ENCODE measurements at regions not wholly inside any gene's neighbourhood (a gene's known extent, or its start where the extent isn't known, plus 50 kb on each side); places are given as distances from the start of the nearest gene placed in this dataset.

GRCh38 chr3:109678600-109678999 is 341.3 kb upstream of the DPPA4 start:
- Mint-ChIP-seq H3K27ac (no peak overlapping the region), H3K4me1 (no peaks in the 10 kb centered on the region), H3K27me3 (ENCODE audit: low read depth in 2 of 2) (no peaks in the 10 kb centered on the region), H3K36me3 (no peaks in the 10 kb centered on the region), H3K4me3 (no peak overlapping the region), H3K9me3 (peaks cover 2% of the 10 kb centered on the region in 2 donors)
- ATAC-seq (no peak), DNase-seq (no peak)
- no peak for TF ChIP-seq CTCF (IDR thresholded peaks at IDR 0.05)
- no peaks in the 10 kb centered on the region for H3K9me3 ChIP-seq (ENCODE audit: control insufficient read depth, insufficient read depth, low read length)
- H3K4me1 ChIP-seq (ENCODE audit: control insufficient read depth, insufficient read depth, low read length), result no peaks in the 10 kb centered on the region
- intact Hi-C loops (cut with micrococcal nuclease), result no loop called here
- H3K36me3 ChIP-seq (ENCODE audit: control insufficient read depth, insufficient read depth, low read length), result no peaks in the 10 kb centered on the region
- H3K4me3 ChIP-seq (ENCODE audit: low read length), result no peak overlapping the region
- no peak overlapping the region for H3K27ac ChIP-seq (ENCODE audit: low read length)
- no peaks in the 10 kb centered on the region for H3K27me3 ChIP-seq (ENCODE audit: control insufficient read depth, insufficient read depth, low read length)

GRCh38 chr3:109679664-109680063 is 342.3 kb upstream of the DPPA4 start:
- ATAC-seq (no peak), DNase-seq (no peak)
- no peaks in the 10 kb centered on the region for H3K4me1 ChIP-seq (ENCODE audit: control insufficient read depth, insufficient read depth, low read length)
- Mint-ChIP-seq H3K27me3 (ENCODE audit: low read depth in 2 of 2) (no peaks in the 10 kb centered on the region), H3K4me3 (no peak overlapping the region), H3K4me1 (no peaks in the 10 kb centered on the region), H3K9me3 (peaks cover 2% of the 10 kb centered on the region in 2 donors), H3K36me3 (no peaks in the 10 kb centered on the region), H3K27ac (no peak overlapping the region)
- no peaks in the 10 kb centered on the region for H3K27me3 ChIP-seq (ENCODE audit: control insufficient read depth, insufficient read depth, low read length)
- no peaks in the 10 kb centered on the region for H3K9me3 ChIP-seq (ENCODE audit: control insufficient read depth, insufficient read depth, low read length)
- TF ChIP-seq CTCF (IDR thresholded peaks at IDR 0.05), result no peak
- no peak overlapping the region for H3K27ac ChIP-seq (ENCODE audit: low read length)
- H3K4me3 ChIP-seq (ENCODE audit: low read length), result no peak overlapping the region
- intact Hi-C loops (cut with micrococcal nuclease), result no loop called here
- WGBS (ENCODE audit: insufficient coverage), result 81% methylated on average over 3 of the region's 4 CpGs
- no peaks in the 10 kb centered on the region for H3K36me3 ChIP-seq (ENCODE audit: control insufficient read depth, insufficient read depth, low read length)

- no peak overlapping the region for H3K27ac ChIP-seq (ENCODE audit: low read length)
- H3K9me3 ChIP-seq (ENCODE audit: control insufficient read depth, insufficient read depth, low read length), result no peaks in the 10 kb centered on the region
- no peak for TF ChIP-seq CTCF (IDR thresholded peaks at IDR 0.05)
- no peaks in the 10 kb centered on the region for H3K27me3 Mint-ChIP-seq (ENCODE audit: low read depth in 2 of 2)
- no peaks in the 10 kb centered on the region for H3K4me1 Mint-ChIP-seq
- ATAC-seq, result no peak
- H3K4me1 ChIP-seq (ENCODE audit: control insufficient read depth, insufficient read depth, low read length), result no peaks in the 10 kb centered on the region
- H3K36me3 ChIP-seq (ENCODE audit: control insufficient read depth, insufficient read depth, low read length), result no peaks in the 10 kb centered on the region
- H3K4me3 Mint-ChIP-seq, result no peak overlapping the region
- H3K27me3 ChIP-seq (ENCODE audit: control insufficient read depth, insufficient read depth, low read length), result no peaks in the 10 kb centered on the region
- no peak for DNase-seq
- intact Hi-C loops (cut with micrococcal nuclease), result no loop called here
- no peaks in the 10 kb centered on the region for H3K36me3 Mint-ChIP-seq
- no peak overlapping the region for H3K27ac Mint-ChIP-seq
- no peaks in the 10 kb centered on the region for H3K9me3 Mint-ChIP-seq
- no peak overlapping the region for H3K4me3 ChIP-seq (ENCODE audit: low read length)
These were observed 346.4 kb upstream of the DPPA4 start for GRCh38 chr3:109683746-109684145.

- Mint-ChIP-seq H3K27me3 (ENCODE audit: low read depth in 2 of 2) (no peaks in the 10 kb centered on the region), H3K4me3 (no peak overlapping the region), H3K9me3 (peaks cover 0 to 2% of the 10 kb centered on the region in 2 donors), H3K4me1 (no peaks in the 10 kb centered on the region), H3K27ac (no peak overlapping the region), H3K36me3 (no peaks in the 10 kb centered on the region)
- Histone ChIP-seq H3K4me1 (ENCODE audit: control insufficient read depth, insufficient read depth, low read length) (no peaks in the 10 kb centered on the region), H3K4me3 (ENCODE audit: low read length) (no peak overlapping the region), H3K27ac (ENCODE audit: low read length) (no peak overlapping the region), H3K36me3 (ENCODE audit: control insufficient read depth, insufficient read depth, low read length) (no peaks in the 10 kb centered on the region), H3K9me3 (ENCODE audit: control insufficient read depth, insufficient read depth, low read length) (no peaks in the 10 kb centered on the region), H3K27me3 (ENCODE audit: control insufficient read depth, insufficient read depth, low read length) (no peaks in the 10 kb centered on the region)
- intact Hi-C loops (cut with micrococcal nuclease), result no loop called here
- ATAC-seq (no peak), DNase-seq (no peak)
- WGBS (ENCODE audit: insufficient coverage), result 74% methylated on average over 5 of the region's 5 CpGs
- TF ChIP-seq CTCF (IDR thresholded peaks at IDR 0.05), result no peak
These were observed 348.0 kb upstream of the DPPA4 start for GRCh38 chr3:109685084-109686079.
